Jurkat, Clone E6-1 (cell line): ENCODE measurements at regions not wholly inside any gene's neighbourhood (a gene's known extent, or its start where the extent isn't known, plus 50 kb on each side); places are given as distances from the start of the nearest gene placed in this dataset.
A peak's percentile ranks its signal among the peaks of the same experiment; 100 is the strongest.

Experiments
- DNase-seq: peaks from one replicate; pipeline ENCODE4 v3.0.0-alpha.2; 2011; ENCODE audit warnings: low read depth, low spot score
- H3K4me3 ChIP-seq: 2 replicates; pipeline ENCODE4 v1.5.1; 2011; ENCODE audit warnings: mild to moderate bottlenecking, low read length, control low read depth, moderate library complexity

DNA sequence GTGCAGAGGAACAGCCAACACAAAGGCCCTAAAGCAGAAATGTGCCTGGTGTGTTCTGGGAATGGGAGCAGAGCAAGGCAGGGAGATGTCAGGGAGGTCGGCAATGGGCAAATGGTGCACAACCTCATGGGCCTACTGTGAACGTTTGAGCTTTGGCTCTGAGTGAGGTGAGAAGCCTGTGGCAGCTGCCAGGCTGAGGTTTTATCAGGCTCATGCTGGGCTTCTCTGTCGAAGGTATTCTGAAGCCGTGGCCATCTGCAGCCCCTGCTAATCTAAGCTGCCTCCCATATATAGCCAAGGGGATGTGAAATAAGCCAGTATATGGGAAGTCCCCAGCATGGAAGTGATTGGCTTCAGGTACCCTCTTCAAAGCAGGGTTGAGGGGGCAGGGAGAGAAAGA, 193.3 kb downstream of the SLC4A3 start:
- DNase-seq = no peak
- H3K4me3 ChIP-seq = no peak overlapping the region

DNA sequence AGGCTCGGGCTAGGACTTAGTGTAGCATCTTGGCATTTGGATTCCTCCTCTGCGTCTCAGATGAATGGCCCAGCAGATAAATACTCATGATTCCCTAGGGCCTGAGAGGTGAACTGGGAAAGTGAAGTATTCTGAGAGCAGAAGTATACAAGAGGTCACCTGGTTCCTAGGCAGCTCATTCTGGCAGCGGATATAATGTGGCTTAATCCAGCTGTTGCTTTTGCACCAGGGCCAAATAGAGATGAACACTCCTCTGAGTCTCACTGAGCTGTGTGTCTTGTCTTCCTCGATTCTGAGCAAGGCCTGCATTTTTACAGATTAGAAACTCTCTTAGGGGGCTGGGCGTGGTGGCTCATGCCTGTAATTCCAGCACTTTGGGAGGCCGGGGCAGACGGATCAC, 196.1 kb downstream of the SLC4A3 start:
- no peak overlapping the region for H3K4me3 ChIP-seq
- DNase-seq = no peak

- no peak for DNase-seq
- H3K4me3 ChIP-seq = no peak overlapping the region
Observed at GRCh38 chr2:219824996-219825395, 197.6 kb downstream of the SLC4A3 start.

GRCh38 chr2:219828127-219828526, 200.7 kb downstream of the SLC4A3 start:
- no peak for DNase-seq
- no peak overlapping the region for H3K4me3 ChIP-seq

- DNase-seq = no peak
- H3K4me3 ChIP-seq = no peak overlapping the region
Observed at GRCh38 chr2:219829667-219830352, 202.4 kb downstream of the SLC4A3 start.

- DNase-seq = no peak
- H3K4me3 ChIP-seq = no peak overlapping the region
Observed at GRCh38 chr2:219830353-219830738, 202.9 kb downstream of the SLC4A3 start.

- no peak overlapping the region for H3K4me3 ChIP-seq
- DNase-seq = no peak
Observed at GRCh38 chr2:219831957-219832356, 204.5 kb downstream of the SLC4A3 start.

DNA sequence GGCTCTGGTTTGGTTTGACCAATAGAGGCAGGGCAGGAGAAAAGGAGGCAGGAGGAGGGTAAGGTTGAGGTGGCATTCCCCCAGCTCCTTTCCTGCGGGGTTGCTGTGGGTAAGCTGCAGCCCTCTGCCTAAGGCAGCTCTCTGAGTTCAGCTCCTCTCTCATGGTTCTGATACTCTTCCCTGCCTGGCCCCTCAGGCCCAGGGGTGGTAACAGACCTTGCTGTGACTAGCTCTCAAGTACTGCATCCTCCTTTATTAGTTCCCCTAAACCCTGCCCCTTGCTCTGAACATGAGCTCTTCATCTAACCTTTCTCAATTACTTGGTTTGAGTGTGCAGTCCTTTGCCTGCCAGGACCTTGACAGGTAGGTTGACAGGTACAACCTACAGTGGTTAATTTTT, 205.5 kb downstream of the SLC4A3 start:
- no peak overlapping the region for H3K4me3 ChIP-seq
- no peak for DNase-seq

DNA sequence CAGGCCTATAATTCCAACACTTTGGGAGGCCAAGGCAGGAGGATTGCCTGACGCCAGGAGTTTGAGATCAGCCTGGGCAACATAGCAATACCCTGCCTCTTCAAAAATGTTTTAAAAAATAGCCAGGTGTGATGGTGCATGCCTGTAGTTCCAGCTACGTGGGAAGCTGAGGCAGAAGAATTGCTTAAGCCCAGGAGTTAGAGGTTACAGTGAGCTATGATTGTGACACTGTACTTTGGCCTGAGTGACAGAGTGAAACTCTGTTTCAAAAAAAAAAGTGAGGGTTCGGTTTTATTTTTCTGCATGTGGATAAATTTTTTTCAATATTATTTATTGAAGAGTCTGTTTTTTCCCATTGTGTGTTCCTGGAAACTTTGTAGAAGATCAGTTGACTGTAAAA, 208.1 kb downstream of the SLC4A3 start:
- H3K4me3 ChIP-seq = no peak overlapping the region
- no peak for DNase-seq

DNA sequence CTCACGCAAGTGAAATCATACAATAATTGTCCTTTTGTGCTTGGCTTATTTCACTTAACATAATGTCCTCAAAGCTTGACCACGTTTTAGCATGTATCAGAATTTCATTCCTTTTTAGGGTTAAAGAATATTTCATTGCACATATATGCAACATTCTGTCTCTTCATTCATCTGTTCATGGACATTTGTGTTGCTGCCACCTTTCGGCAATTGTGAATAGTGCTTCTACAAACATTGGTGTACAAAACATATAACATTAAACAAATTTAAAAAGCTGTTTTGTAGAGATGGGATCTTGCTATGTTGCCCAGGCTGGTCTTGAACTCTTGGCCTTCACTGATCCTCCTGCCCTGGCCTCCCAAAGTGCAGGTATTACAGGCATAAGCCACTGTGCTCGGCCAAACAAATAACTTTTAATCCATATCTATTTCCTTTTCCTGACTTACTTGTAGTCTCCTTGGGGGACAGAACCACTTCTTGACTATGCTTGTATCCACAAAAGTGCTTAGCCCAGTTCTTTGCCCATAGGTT, 209.3 kb downstream of the SLC4A3 start:
- no peak overlapping the region for H3K4me3 ChIP-seq
- peak; percentile 14 for DNase-seq

DNA sequence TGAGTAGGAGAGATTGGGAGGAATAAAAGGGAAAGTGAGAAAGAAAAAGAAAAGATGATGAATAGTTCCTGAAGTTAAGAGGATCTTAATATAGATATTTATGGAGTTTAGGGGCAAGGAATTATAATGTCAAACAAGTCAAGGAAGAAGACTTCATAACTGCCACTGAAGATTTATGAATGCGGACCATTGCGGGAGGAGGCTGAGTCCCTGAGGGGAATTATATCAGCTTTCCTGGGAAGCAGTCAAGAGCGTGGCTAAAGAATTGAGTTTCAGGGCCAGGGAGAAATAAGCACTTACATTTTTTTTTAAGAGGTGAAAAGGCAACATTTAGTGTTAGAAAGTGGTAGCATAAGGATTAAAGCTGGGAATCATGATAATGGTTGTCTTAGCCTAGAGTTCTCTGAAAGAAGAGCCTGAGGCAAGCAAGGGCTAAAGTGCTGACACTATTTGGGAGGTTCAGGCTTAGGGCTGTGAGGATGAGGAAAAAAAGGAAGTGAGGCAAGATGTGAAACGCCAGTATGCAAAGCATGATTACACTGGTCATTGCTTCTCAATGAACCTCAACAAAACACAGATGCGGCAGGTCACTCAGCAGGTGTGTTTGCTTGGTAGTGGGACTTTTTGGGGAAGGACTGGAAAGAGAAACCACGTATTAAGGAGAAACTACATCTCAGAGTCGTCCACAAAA, 217.1 kb downstream of the SLC4A3 start:
- DNase-seq = no peak

GRCh38 chr2:219848882-219849281, 221.5 kb downstream of the SLC4A3 start:
- no peak for DNase-seq
- no peak overlapping the region for H3K4me3 ChIP-seq

More for the DNA sequence above, 217.1 kb downstream of the SLC4A3 start:
- H3K4me3 ChIP-seq = no peak overlapping the region

DNA sequence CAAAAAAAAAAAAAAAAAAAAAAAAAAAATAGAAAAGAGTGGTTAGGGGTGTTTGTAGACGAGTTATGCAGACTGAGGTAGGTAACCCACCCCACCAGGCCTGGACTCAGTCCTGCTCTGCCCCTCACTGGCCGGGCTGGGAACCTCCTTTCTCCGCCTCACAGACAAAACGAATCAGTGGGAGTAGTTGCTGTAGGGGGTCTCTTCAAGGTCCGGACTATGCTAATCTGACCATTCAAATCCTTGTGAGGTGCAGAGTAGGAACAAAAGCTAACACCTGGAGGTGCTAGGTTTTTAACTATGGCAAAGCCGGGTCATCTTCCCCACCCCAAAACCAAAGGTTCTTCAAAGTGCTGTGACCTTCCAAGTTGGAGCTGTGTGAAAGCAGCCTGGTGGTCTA, 223.7 kb downstream of the SLC4A3 start:
- no peak for DNase-seq
- H3K4me3 ChIP-seq = no peak overlapping the region

DNA sequence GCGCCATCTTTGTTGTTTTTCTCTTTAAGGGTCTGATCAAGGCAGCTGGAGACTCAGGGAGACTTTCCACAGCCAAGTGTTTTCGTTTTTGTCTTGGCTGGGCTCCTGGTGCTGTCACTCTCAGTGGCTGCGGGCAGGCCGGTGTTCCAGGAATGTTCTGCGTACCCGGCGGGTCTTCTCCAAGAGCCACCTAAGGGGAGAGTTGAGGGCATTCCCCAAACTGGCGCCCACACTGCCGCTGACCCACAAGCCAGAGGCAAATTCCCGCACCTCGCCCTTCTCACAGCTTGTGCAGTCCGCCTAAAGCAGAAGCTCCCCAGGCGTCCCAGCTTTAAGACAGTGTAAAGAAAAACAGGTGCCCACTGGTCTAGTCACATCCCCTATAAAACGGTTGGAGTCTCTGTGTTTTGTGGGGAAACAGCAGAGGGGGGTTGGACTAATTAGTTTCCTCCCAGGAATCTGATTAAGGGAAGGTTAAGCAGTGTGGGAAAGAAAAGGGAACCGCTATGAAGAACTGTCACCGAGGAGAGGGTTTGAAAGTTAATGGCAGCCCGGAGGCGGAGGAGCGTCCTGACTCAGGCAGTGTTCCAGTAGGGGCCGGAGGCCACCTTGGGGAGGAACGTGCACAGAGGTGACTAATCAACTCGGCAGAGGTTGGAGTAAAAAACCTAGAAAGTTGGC, 224.5 kb downstream of the SLC4A3 start:
- no peak for DNase-seq
- H3K4me3 ChIP-seq = no peak overlapping the region

- no peak for DNase-seq
- H3K4me3 ChIP-seq = no peak overlapping the region
Observed at GRCh38 chr2:219852626-219853025, 225.2 kb downstream of the SLC4A3 start.

DNA sequence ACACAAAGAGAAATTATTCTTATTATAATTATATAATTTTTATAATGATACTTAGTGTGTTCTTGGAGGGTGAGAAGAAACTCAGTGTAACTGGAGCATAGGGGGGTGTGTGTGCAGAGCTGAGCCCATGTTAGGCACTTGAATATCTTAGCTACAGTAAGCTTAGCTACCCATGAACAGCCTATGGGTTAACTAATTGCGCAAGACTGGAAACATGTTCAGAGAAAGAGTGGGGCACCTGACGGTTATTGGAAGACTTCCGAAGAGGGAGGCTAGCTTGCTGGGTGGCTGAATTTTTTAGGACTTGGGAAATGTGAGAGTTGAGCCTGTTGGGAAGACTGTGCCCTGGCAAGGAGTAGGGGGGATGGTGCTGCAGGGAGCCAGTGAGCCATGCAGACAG, 229.2 kb downstream of the SLC4A3 start:
- no peak overlapping the region for H3K4me3 ChIP-seq
- DNase-seq = no peak

- H3K4me3 ChIP-seq = no peak overlapping the region
- no peak for DNase-seq
Observed at GRCh38 chr2:219857751-219858150, 230.3 kb downstream of the SLC4A3 start.

DNA sequence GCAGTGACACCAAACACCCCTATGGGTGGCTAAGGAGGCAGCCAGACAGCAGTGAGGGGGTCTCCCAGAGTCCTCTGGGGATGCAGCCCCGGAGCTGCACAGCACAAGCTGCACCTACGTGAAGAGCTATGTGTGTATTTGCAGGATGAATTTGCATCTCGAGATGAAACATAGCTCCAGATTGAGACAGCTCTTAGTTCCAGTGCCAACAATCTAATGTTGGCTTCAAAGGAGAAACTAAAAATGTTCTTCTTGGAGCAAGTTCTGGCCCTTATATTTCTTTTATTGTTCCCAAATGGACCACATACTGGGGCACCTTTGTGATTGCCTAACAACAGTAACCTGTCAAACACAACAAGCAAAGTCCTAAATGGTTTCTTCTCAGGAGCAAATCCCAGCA, 233.9 kb downstream of the SLC4A3 start:
- no peak overlapping the region for H3K4me3 ChIP-seq
- no peak for DNase-seq

DNA sequence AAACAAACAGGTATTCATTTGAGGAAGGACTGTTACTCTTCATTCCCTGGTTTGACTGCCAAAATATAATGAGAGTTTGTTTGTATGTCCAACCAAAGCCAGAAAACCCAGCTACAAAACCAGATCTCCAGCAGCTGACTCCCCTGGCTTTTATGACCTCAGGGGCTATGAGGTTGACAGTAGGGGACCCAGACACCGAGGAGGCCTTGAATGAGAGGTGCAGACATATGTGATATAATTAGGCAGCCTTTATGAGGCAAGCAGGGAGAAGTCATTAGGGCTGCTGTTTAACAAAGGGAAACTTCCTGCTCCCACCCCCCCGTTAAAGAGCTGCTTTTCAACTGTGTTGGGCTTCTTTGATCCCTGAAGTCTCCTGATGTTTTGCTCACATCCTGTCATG, 236.7 kb downstream of the SLC4A3 start:
- no peak for DNase-seq
- no peak overlapping the region for H3K4me3 ChIP-seq

- DNase-seq = no peak
- no peak overlapping the region for H3K4me3 ChIP-seq
Observed at GRCh38 chr2:219868635-219869034, 241.2 kb downstream of the SLC4A3 start.
